HCT116 (cell line): ENCODE measurements at regions not wholly inside any gene's neighbourhood (a gene's known extent, or its start where the extent isn't known, plus 50 kb on each side); places are given as distances from the start of the nearest gene placed in this dataset.

ENCODE experiments used
- ATAC-seq: fragments of 200-7000 bp; cut with Tn5 transposase; 2 replicates; pipeline ENCODE4 v1.9.1; 2020; ENCODE audit warnings: mild to moderate bottlenecking, moderate library complexity
- BruUV-seq: library from RNA; stranded (reverse); fragments of 400-500 nt; replicated peaks from 2 replicates; lab custom pipeline; 2021; lab: Mats Ljungman, UMichigan
- CTCF ChIA-PET: fragments of 300-600 bp; sonication (Branson Sonifier 250); formaldehyde crosslinking; loops from one replicate; lab custom pipeline; 2021; ENCODE audit warnings: antibody characterized with exemption; lab: Charles Lee
- POLR2A ChIA-PET: fragments of 300-600, 350-600 bp; sonication (Branson Sonifier 250); formaldehyde crosslinking; loops from one replicate; lab custom pipeline; 2021; ENCODE audit warnings: antibody characterized with exemption; lab: Charles Lee
- RAD21 ChIA-PET, 2 experiments: fragments of 300-600 bp; sonication (Branson Sonifier 250); formaldehyde crosslinking; loops; one replicate each; lab custom pipeline; 2023; ENCODE audit warnings: low total read pairs in 2 of 2; ENCODE audit not compliant: uncharacterized antibody in 2 of 2, unreplicated experiment in 2 of 2, low non-redundant PET in 1 of 2; lab: Charles Lee
- DNase-seq: peaks from one replicate; pipeline ENCODE4 v3.0.0-alpha.2; 2010; ENCODE audit warnings: low read depth, low spot score
- H2AFZ ChIP-seq: fragments of 200-600 bp; shearing (Covaris generic), sonication (generic); 2 replicates; pipeline ENCODE4 v1.6.1; 2017; ENCODE audit warnings: low read depth, mixed run types, mixed read lengths, antibody characterized with exemption, low read length; ENCODE audit not compliant: poor library complexity, severe bottlenecking
- H3K27ac ChIP-seq: 2 replicates; pipeline ENCODE4 v1.5.1; 2012; ENCODE audit warnings: low read depth, low read length
- H3K27me3 ChIP-seq: fragments of 200-600 bp; sonication (generic); 2 replicates; pipeline ENCODE4 v1.6.1; 2016; ENCODE audit warnings: mixed run types, low read length, mixed read lengths; ENCODE audit not compliant: insufficient read depth
- H3K36me3 ChIP-seq, 2 experiments: fragments of 200-500 bp in 1 of 2; fragments of 200-600 bp in 1 of 2; sonication (Bioruptor generic) in 1 of 2; sonication (generic) in 1 of 2; 2 replicates each; pipeline versions ENCODE4 v1.5.1 to v1.6.1; 2014 to 2016; ENCODE audit warnings: low read length in 2 of 2, inconsistent platforms in 1 of 2, mixed read lengths in 1 of 2, mixed run types in 1 of 2; ENCODE audit not compliant: insufficient read depth in 2 of 2, control insufficient read depth in 1 of 2
- H3K4me1 ChIP-seq, 2 experiments: fragments of 200-600 bp in 1 of 2; sonication (generic) in 1 of 2; 2 replicates each; pipeline versions ENCODE4 v1.5.1 to v1.6.1; 2012 to 2017; ENCODE audit warnings: low read length in 2 of 2, inconsistent platforms in 1 of 2, mild to moderate bottlenecking in 1 of 2, mixed read lengths in 1 of 2, mixed run types in 1 of 2, moderate library complexity in 1 of 2; ENCODE audit not compliant: insufficient read depth in 2 of 2, control insufficient read depth in 1 of 2
- H3K4me2 ChIP-seq: fragments of 200-600 bp; sonication (generic); 2 replicates; pipeline ENCODE4 v1.6.1; 2017; ENCODE audit warnings: mixed run types, low read length, mixed read lengths
- H3K4me3 ChIP-seq, 2 experiments: fragments of 200-600 bp in 1 of 2; sonication (generic) in 1 of 2; replicated peaks in 1 of 2; 2 replicates each; pipeline ENCODE4 v1.5.1; 2011 to 2016; ENCODE audit warnings: low read length in 2 of 2, control low read depth in 1 of 2, low read depth in 1 of 2, mild to moderate bottlenecking in 1 of 2, mixed read lengths in 1 of 2, mixed run types in 1 of 2
- H3K79me2 ChIP-seq: fragments of 200-600 bp; sonication (generic); 2 replicates; pipeline ENCODE4 v1.6.1; 2017; ENCODE audit warnings: mild to moderate bottlenecking, mixed run types, low read length, moderate library complexity, mixed read lengths; ENCODE audit not compliant: insufficient read depth
- H3K9ac ChIP-seq: fragments of 200-600 bp; sonication (generic); 2 replicates; pipeline ENCODE4 v1.6.1; 2016; ENCODE audit warnings: low read length, mixed read lengths
- H3K9me2 ChIP-seq: fragments of 200-600 bp; sonication (generic), shearing (Covaris generic); 2 replicates; pipeline ENCODE4 v1.6.1; 2017; ENCODE audit warnings: mixed run types, mild to moderate bottlenecking, moderate library complexity; ENCODE audit not compliant: insufficient read depth
- H3K9me3 ChIP-seq, 2 experiments: fragments of 200-500 bp in 1 of 2; fragments of 200-600 bp in 1 of 2; sonication (Bioruptor generic) in 1 of 2; sonication (generic) in 1 of 2; 2 replicates each; pipeline ENCODE4 v1.6.1; 2014 to 2017; ENCODE audit warnings: low read length in 2 of 2, mixed read lengths in 2 of 2, inconsistent platforms in 1 of 2, low read depth in 1 of 2, mild to moderate bottlenecking in 1 of 2, mixed run types in 1 of 2, moderate library complexity in 1 of 2; ENCODE audit not compliant: control insufficient read depth in 1 of 2, insufficient read depth in 1 of 2
- H4K20me1 ChIP-seq: fragments of 200-600 bp; sonication (generic), shearing (Covaris generic); 2 replicates; pipeline ENCODE4 v1.6.1; 2017; ENCODE audit warnings: mixed run types, mild to moderate bottlenecking, moderate library complexity; ENCODE audit not compliant: insufficient read depth
- CBX3 ChIP-seq: IDR thresholded peaks from 2 replicates; pipeline ENCODE4 v1.6.1; 2012; ENCODE audit warnings: low read depth
- CEBPB ChIP-seq: IDR thresholded peaks from 2 replicates; pipeline ENCODE4 v1.6.1; 2012; ENCODE audit warnings: low read depth
- EGR1 ChIP-seq: IDR thresholded peaks from 2 replicates; pipeline ENCODE4 v1.6.1; 2012; ENCODE audit warnings: low read depth
- ELF1 ChIP-seq: IDR thresholded peaks from 2 replicates; pipeline ENCODE4 v1.6.1; 2012; ENCODE audit warnings: low read depth, borderline replicate concordance
- EZH2 ChIP-seq: fragments of 200-600 bp; sonication (generic); IDR thresholded peaks from 2 replicates; pipeline ENCODE4 v1.6.1; 2017; ENCODE audit warnings: antibody characterized with exemption, mixed run types
- EZH2phosphoT487 ChIP-seq: fragments of 200-600 bp; IDR thresholded peaks from 2 replicates; pipeline ENCODE4 v1.6.1; 2018; ENCODE audit warnings: antibody characterized with exemption, borderline replicate concordance
- FOSL1 ChIP-seq: IDR thresholded peaks from 2 replicates; pipeline ENCODE4 v1.6.1; 2012; ENCODE audit warnings: low read depth
- JUND ChIP-seq: IDR thresholded peaks from 2 replicates; pipeline ENCODE4 v1.6.1; 2012
- POLR2A ChIP-seq: IDR thresholded peaks from 2 replicates; pipeline ENCODE4 v1.7.0; 2011; ENCODE audit warnings: borderline replicate concordance; ENCODE audit not compliant: insufficient read depth, insufficient read length; ENCODE audit errors: extremely low read depth
- RAD21 ChIP-seq: IDR thresholded peaks from 2 replicates; pipeline ENCODE4 v1.6.1; 2012; ENCODE audit warnings: low read depth, mild to moderate bottlenecking
- SP1 ChIP-seq: IDR thresholded peaks from 2 replicates; pipeline ENCODE4 v1.6.1; 2012; ENCODE audit warnings: low read depth
- SRF ChIP-seq: IDR thresholded peaks from 2 replicates; pipeline ENCODE4 v1.6.1; 2012; ENCODE audit warnings: low read depth
- TCF7L2 ChIP-seq: IDR thresholded peaks from 2 replicates; pipeline ENCODE4 v1.7.0; 2011; ENCODE audit warnings: borderline replicate concordance, inconsistent platforms; ENCODE audit not compliant: insufficient read depth, insufficient read length; ENCODE audit errors: extremely low read depth
- YY1 ChIP-seq: IDR thresholded peaks from 2 replicates; pipeline ENCODE4 v1.6.1; 2011; ENCODE audit warnings: low read length, low read depth, moderate library complexity, mild to moderate bottlenecking; ENCODE audit not compliant: insufficient replicate concordance; ENCODE audit errors: extremely low read depth
- ZFX ChIP-seq: fragments of 450-650 bp; IDR thresholded peaks from 2 replicates; pipeline ENCODE4 v1.6.1; 2017
- ZNF274 ChIP-seq: fragments of 200-500 bp; sonication (Bioruptor generic); IDR thresholded peaks from 2 replicates; pipeline ENCODE4 v1.6.1; 2014; ENCODE audit warnings: mild to moderate bottlenecking, low read depth, low read length, inconsistent platforms
- intact Hi-C: fragments of 100-400 bp; cut with micrococcal nuclease; formaldehyde crosslinking; loops from 2 replicates; pipeline ENCODE4 v1.10.0; 2022
- TF ChIP-seq, protein P1 (sequence below): IDR thresholded peaks from 2 replicates; pipeline ENCODE4 v1.6.1; 2011; ENCODE audit warnings: mild to moderate bottlenecking, low read length, moderate library complexity; ENCODE audit not compliant: insufficient replicate concordance; ENCODE audit errors: extremely low read depth
- TF ChIP-seq, protein P2 (sequence below): IDR thresholded peaks from 2 replicates; pipeline ENCODE4 v1.6.1; 2012
- TF ChIP-seq, protein P3 (sequence below), 3 experiments: fragments of 200-600 bp in 1 of 3; sonication (generic) in 1 of 3; IDR thresholded peaks in 2 of 3; conservative IDR thresholded peaks in 1 of 3; 2 replicates each; pipeline ENCODE4 v1.5.1; 2012 to 2017; ENCODE audit warnings: low read depth in 2 of 3, low read length in 2 of 3, antibody characterized with exemption in 1 of 3, borderline replicate concordance in 1 of 3, control low read depth in 1 of 3, mild to moderate bottlenecking in 1 of 3, mixed read lengths in 1 of 3, mixed run types in 1 of 3, moderate library complexity in 1 of 3; ENCODE audit not compliant: insufficient read depth in 1 of 3
- TF ChIP-seq, protein P4 (sequence below): IDR thresholded peaks from 2 replicates; pipeline ENCODE4 v1.6.1; 2012; ENCODE audit warnings: low read depth

DNA sequence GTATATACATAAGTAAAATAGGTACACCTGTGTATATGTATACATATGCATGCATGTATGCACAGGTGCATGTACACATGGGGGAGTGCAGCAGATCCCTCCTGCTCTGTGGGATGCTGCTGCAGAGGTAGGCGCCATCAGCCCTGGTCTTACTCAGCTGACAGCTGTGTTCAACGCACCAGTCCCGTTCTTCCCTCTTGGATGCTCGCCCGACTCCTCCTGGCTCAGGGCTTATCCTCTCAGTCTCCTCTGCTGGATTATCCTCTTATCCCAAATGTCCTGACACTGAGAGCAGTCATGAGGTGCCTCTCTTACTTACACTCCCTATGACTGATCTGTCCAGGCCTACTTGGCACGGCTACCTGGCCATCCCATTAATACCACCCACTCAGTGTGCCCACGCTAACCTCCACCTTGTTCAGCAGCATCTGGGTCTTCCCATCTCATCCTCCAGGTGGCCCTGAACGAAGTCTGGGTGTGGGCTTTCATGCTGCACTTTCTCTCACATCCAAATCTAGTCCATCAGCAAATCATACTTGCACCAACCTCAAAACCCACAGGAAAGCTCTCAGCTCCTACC is 357.1 kb downstream of the TCERG1L start:
- CTCF ChIA-PET: no interaction called here
- BruUV-seq: no TSS peak
- no peaks in the 10 kb centered on the region for H3K9me3 ChIP-seq
- H3K9ac ChIP-seq: no peak overlapping the region
- no peak overlapping the region for H3K27ac ChIP-seq
- no peak overlapping the region for H3K4me3 ChIP-seq
- no peaks in the 10 kb centered on the region for H3K79me2 ChIP-seq
- H4K20me1 ChIP-seq: no peaks in the 10 kb centered on the region
- H3K27me3 ChIP-seq: no peaks in the 10 kb centered on the region
- H2AFZ ChIP-seq: no peak overlapping the region
- POLR2A ChIA-PET: no interaction called here
- DNase-seq (no peak), ATAC-seq (no peak)
- TF ChIP-seq EZH2 (no peak), SRF (no peak), ELF1 (no peak), RAD21 (no peak), YY1 (no peak), CEBPB (no peak), EZH2phosphoT487 (no peak), ZFX (no peak), SP1 (no peak), POLR2A (no peak), JUND (no peak), ZNF274 (no peak), FOSL1 (no peak), CBX3 (no peak), EGR1 (no peak), TCF7L2 (no peak)
- TF ChIP-seq, protein P1, sequence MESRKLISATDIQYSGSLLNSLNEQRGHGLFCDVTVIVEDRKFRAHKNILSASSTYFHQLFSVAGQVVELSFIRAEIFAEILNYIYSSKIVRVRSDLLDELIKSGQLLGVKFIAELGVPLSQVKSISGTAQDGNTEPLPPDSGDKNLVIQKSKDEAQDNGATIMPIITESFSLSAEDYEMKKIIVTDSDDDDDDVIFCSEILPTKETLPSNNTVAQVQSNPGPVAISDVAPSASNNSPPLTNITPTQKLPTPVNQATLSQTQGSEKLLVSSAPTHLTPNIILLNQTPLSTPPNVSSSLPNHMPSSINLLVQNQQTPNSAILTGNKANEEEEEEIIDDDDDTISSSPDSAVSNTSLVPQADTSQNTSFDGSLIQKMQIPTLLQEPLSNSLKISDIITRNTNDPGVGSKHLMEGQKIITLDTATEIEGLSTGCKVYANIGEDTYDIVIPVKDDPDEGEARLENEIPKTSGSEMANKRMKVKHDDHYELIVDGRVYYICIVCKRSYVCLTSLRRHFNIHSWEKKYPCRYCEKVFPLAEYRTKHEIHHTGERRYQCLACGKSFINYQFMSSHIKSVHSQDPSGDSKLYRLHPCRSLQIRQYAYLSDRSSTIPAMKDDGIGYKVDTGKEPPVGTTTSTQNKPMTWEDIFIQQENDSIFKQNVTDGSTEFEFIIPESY: no peak
- TF ChIP-seq, protein P2, sequence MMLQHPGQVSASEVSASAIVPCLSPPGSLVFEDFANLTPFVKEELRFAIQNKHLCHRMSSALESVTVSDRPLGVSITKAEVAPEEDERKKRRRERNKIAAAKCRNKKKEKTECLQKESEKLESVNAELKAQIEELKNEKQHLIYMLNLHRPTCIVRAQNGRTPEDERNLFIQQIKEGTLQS: no peak
- TF ChIP-seq, protein P3, sequence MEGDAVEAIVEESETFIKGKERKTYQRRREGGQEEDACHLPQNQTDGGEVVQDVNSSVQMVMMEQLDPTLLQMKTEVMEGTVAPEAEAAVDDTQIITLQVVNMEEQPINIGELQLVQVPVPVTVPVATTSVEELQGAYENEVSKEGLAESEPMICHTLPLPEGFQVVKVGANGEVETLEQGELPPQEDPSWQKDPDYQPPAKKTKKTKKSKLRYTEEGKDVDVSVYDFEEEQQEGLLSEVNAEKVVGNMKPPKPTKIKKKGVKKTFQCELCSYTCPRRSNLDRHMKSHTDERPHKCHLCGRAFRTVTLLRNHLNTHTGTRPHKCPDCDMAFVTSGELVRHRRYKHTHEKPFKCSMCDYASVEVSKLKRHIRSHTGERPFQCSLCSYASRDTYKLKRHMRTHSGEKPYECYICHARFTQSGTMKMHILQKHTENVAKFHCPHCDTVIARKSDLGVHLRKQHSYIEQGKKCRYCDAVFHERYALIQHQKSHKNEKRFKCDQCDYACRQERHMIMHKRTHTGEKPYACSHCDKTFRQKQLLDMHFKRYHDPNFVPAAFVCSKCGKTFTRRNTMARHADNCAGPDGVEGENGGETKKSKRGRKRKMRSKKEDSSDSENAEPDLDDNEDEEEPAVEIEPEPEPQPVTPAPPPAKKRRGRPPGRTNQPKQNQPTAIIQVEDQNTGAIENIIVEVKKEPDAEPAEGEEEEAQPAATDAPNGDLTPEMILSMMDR (IDR thresholded peaks at IDR 0.05 in 2 of 3, conservative IDR thresholded peaks at IDR 0.05 in 1 of 3; ENCODE audit: borderline replicate concordance in 1 of 3, insufficient read depth in 1 of 3, low read depth in 2 of 3, low read length in 2 of 3): no peak
- TF ChIP-seq, protein P4, sequence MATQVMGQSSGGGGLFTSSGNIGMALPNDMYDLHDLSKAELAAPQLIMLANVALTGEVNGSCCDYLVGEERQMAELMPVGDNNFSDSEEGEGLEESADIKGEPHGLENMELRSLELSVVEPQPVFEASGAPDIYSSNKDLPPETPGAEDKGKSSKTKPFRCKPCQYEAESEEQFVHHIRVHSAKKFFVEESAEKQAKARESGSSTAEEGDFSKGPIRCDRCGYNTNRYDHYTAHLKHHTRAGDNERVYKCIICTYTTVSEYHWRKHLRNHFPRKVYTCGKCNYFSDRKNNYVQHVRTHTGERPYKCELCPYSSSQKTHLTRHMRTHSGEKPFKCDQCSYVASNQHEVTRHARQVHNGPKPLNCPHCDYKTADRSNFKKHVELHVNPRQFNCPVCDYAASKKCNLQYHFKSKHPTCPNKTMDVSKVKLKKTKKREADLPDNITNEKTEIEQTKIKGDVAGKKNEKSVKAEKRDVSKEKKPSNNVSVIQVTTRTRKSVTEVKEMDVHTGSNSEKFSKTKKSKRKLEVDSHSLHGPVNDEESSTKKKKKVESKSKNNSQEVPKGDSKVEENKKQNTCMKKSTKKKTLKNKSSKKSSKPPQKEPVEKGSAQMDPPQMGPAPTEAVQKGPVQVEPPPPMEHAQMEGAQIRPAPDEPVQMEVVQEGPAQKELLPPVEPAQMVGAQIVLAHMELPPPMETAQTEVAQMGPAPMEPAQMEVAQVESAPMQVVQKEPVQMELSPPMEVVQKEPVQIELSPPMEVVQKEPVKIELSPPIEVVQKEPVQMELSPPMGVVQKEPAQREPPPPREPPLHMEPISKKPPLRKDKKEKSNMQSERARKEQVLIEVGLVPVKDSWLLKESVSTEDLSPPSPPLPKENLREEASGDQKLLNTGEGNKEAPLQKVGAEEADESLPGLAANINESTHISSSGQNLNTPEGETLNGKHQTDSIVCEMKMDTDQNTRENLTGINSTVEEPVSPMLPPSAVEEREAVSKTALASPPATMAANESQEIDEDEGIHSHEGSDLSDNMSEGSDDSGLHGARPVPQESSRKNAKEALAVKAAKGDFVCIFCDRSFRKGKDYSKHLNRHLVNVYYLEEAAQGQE: no peak
- RAD21 ChIA-PET: no interaction called here
- H3K4me1 ChIP-seq: no peaks in the 10 kb centered on the region
- no peak overlapping the region for H3K4me2 ChIP-seq
- H3K9me2 ChIP-seq: no peaks in the 10 kb centered on the region
- intact Hi-C loops: no loop called here
- H3K36me3 ChIP-seq: no peaks in the 10 kb centered on the region
